Neural cell (in vitro differentiated cells): ENCODE measurements at regions not wholly inside any gene's neighbourhood (a gene's known extent, or its start where the extent isn't known, plus 50 kb on each side); places are given as distances from the start of the nearest gene placed in this dataset.

Experiments
- H2AFZ ChIP-seq: fragments of 200-600, 300-800 bp; sonication (generic), shearing (Covaris generic); 2 replicates; pipeline ENCODE4 v1.6.0; 2014; ENCODE audit warnings: low read depth, mild to moderate bottlenecking, antibody characterized with exemption, low read length, moderate library complexity
- H3F3A ChIP-seq: fragments of 200-600 bp; shearing (Covaris generic); 2 replicates; pipeline ENCODE4 v1.6.1; 2016; ENCODE audit warnings: mild to moderate bottlenecking, moderate library complexity, mixed read lengths, antibody characterized with exemption, low read length; ENCODE audit not compliant: insufficient read depth, poor library complexity, severe bottlenecking
- H3K27ac ChIP-seq: fragments of 200-600, 300-800 bp; sonication (generic), shearing (Covaris generic); 2 replicates; pipeline ENCODE4 v1.5.1; 2014; ENCODE audit warnings: mild to moderate bottlenecking, low read length, moderate library complexity
- H3K27me3 ChIP-seq: fragments of 300-800, 200-600 bp; sonication (generic), shearing (Covaris generic); 2 replicates; pipeline ENCODE4 v1.6.0; 2014; ENCODE audit warnings: mild to moderate bottlenecking, low read depth, low read length, moderate library complexity; ENCODE audit not compliant: insufficient read depth
- H3K36me3 ChIP-seq: fragments of 300-800, 200-600 bp; sonication (generic), shearing (Covaris generic); 2 replicates; pipeline ENCODE4 v1.5.1; 2014; ENCODE audit warnings: mild to moderate bottlenecking, antibody characterized with exemption, low read length, moderate library complexity; ENCODE audit not compliant: insufficient read depth
- H3K4me2 ChIP-seq: fragments of 300-800, 200-600 bp; sonication (generic), shearing (Covaris generic); 2 replicates; pipeline ENCODE4 v1.6.0; 2014; ENCODE audit warnings: mild to moderate bottlenecking, low read length
- H3K4me3 ChIP-seq: fragments of 300-800, 200-600 bp; sonication (generic), shearing (Covaris generic); 2 replicates; pipeline ENCODE4 v1.5.1; 2014; ENCODE audit warnings: mild to moderate bottlenecking, low read length, moderate library complexity
- H3K79me2 ChIP-seq: fragments of 200-600 bp; shearing (Covaris generic); replicated peaks from 2 replicates; pipeline ENCODE4 v1.6.0; 2014; ENCODE audit warnings: mild to moderate bottlenecking, low read length, moderate library complexity; ENCODE audit not compliant: insufficient read depth
- H3K9ac ChIP-seq: fragments of 300-800, 200-600 bp; sonication (generic), shearing (Covaris generic); 2 replicates; pipeline ENCODE4 v1.6.1; 2016; ENCODE audit warnings: mild to moderate bottlenecking, low read length, mixed read lengths
- H3K9me2 ChIP-seq: fragments of 200-600 bp; shearing (Covaris generic); 2 replicates; pipeline ENCODE4 v1.6.1; 2016; ENCODE audit warnings: mild to moderate bottlenecking, low read length, mixed read lengths; ENCODE audit not compliant: insufficient read depth
- H3K9me3 ChIP-seq: fragments of 200-600, 300-800 bp; sonication (generic), shearing (Covaris generic); 2 replicates; pipeline ENCODE4 v1.6.1; 2016; ENCODE audit warnings: mild to moderate bottlenecking, mixed run types, low read length, moderate library complexity, mixed read lengths
- H4K20me1 ChIP-seq: fragments of 200-600 bp; shearing (Covaris generic); 2 replicates; pipeline ENCODE4 v1.6.1; 2016; ENCODE audit warnings: mild to moderate bottlenecking, mixed run types; ENCODE audit not compliant: insufficient read depth
- CTCF ChIP-seq: fragments of 450-650 bp; IDR thresholded peaks from 2 replicates; pipeline ENCODE4 v1.5.1; 2014; ENCODE audit warnings: antibody characterized with exemption, mild to moderate bottlenecking, moderate library complexity; ENCODE audit not compliant: poor library complexity, severe bottlenecking
- POLR2AphosphoS5 ChIP-seq: IDR thresholded peaks from 2 replicates; pipeline ENCODE4 v1.6.1; 2012
- RAD21 ChIP-seq: fragments of 450-650 bp; conservative IDR thresholded peaks from 2 replicates; pipeline ENCODE4 v1.6.1; 2014; ENCODE audit warnings: antibody characterized with exemption, mild to moderate bottlenecking, moderate library complexity
- REST ChIP-seq: IDR thresholded peaks from 2 replicates; pipeline ENCODE4 v1.6.1; 2012; ENCODE audit warnings: borderline replicate concordance
- SMC3 ChIP-seq: fragments of 450-650 bp; conservative IDR thresholded peaks from 2 replicates; pipeline ENCODE4 v1.6.1; 2014; ENCODE audit warnings: antibody characterized with exemption, mild to moderate bottlenecking, moderate library complexity; ENCODE audit not compliant: poor library complexity
- TAF1 ChIP-seq: IDR thresholded peaks from 2 replicates; pipeline ENCODE4 v1.6.1; 2012; ENCODE audit warnings: low read depth

- Histone ChIP-seq H3K27ac (no peak overlapping the region), H4K20me1 (no peaks in the 10 kb centered on the region), H3K4me3 (no peak overlapping the region), H3K27me3 (no peaks in the 10 kb centered on the region), H3K36me3 (no peaks in the 10 kb centered on the region), H2AFZ (no peak overlapping the region), H3F3A (no peaks in the 10 kb centered on the region), H3K9me2 (no peaks in the 10 kb centered on the region), H3K9ac (no peak overlapping the region), H3K79me2 (no peaks in the 10 kb centered on the region), H3K9me3 (no peaks in the 10 kb centered on the region), H3K4me2 (no peak overlapping the region)
- TF ChIP-seq SMC3: no peak
- TF ChIP-seq REST: no peak
- TF ChIP-seq TAF1: no peak
- TF ChIP-seq CTCF: no peak
- no peak for TF ChIP-seq RAD21
Observed at GRCh38 chr4:13903901-13904300, 276.4 kb upstream of the BOD1L1 start.

DNA sequence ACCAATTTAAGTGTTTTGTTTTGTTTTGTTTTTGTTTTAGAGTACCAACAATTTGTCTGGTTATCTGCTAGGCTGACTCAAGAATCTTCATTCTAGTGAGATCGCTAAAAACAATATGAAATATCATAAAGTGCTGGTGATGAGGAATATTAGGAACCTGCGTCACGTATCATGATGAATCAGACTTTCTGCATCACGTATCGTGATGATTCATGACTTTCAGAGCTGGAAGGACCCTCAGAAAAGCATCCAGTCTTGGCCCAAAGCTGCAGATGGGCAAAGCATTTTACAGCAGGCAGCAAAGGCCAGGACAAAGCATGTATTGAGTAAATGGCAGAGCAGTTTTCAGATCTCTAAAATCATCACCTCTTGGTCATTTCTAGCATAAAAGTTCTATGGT is 278.0 kb upstream of the BOD1L1 start:
- Histone ChIP-seq H4K20me1 (no peaks in the 10 kb centered on the region), H3K27me3 (no peaks in the 10 kb centered on the region), H3K79me2 (no peaks in the 10 kb centered on the region), H3K4me3 (no peak overlapping the region), H3K36me3 (no peaks in the 10 kb centered on the region), H3K27ac (no peak overlapping the region), H3K4me2 (no peak overlapping the region), H3K9ac (no peak overlapping the region), H3K9me3 (no peaks in the 10 kb centered on the region), H3F3A (no peaks in the 10 kb centered on the region), H3K9me2 (no peaks in the 10 kb centered on the region), H2AFZ (no peak overlapping the region)
- TF ChIP-seq REST (no peak), POLR2AphosphoS5 (no peak), TAF1 (no peak)
